ENCODE measurements at regions not wholly inside any gene's neighbourhood (a gene's known extent, or its start where the extent isn't known, plus 50 kb on each side); places are given as distances from the start of the nearest gene placed in this dataset.

GRCh38 chr6:147742440-147742839, 233.9 kb downstream of the SAMD5 start:
- Histone ChIP-seq H3K9me2 (replicated peaks; ENCODE audit: low read length) (no peaks in the 10 kb centered on the region), H3K9ac (ENCODE audit: low read length) (no peak overlapping the region), H3K4me3 (ENCODE audit: low read length) (no peak overlapping the region), H2AFZ (ENCODE audit: low read length) (no peak overlapping the region), H3K27me3 (ENCODE audit: low read length) (no peaks in the 10 kb centered on the region), H3K4me1 (ENCODE audit: insufficient read depth, low read length) (no peaks in the 10 kb centered on the region), H3F3A (ENCODE audit: low read length, unreplicated experiment) (no peaks in the 10 kb centered on the region), H3K79me2 (ENCODE audit: low read length) (no peaks in the 10 kb centered on the region), H3K36me3 (ENCODE audit: low read depth, low read length) (no peaks in the 10 kb centered on the region), H3K27ac (ENCODE audit: low read length) (no peak overlapping the region), H3K4me2 (ENCODE audit: low read length) (no peak overlapping the region), H4K20me1 (ENCODE audit: low read length) (no peaks in the 10 kb centered on the region), H3K9me3 (ENCODE audit: low read length) (no peaks in the 10 kb centered on the region)
- ATAC-seq (no peak), DNase-seq (no peak)
- POLR2A ChIA-PET (ENCODE audit: unreplicated experiment): no interaction called here
- CTCF ChIA-PET: no interaction called here
- TF ChIP-seq CTCF (conservative IDR thresholded peaks at IDR 0.05; ENCODE audit: low read depth, low read length) (no peak), EZH2phosphoT487 (IDR thresholded peaks at IDR 0.05; ENCODE audit: borderline replicate concordance, low read length) (no peak), EZH2 (IDR thresholded peaks at IDR 0.05; ENCODE audit: low read length, unreplicated experiment) (no peak)
- BruUV-seq (replicated peaks): no TSS peak
- intact Hi-C loops (cut with micrococcal nuclease): no loop called here

GRCh38 chr6:147744012-147744411, 235.5 kb downstream of the SAMD5 start:
- Histone ChIP-seq H3K9me3 (ENCODE audit: low read length) (no peaks in the 10 kb centered on the region), H2AFZ (ENCODE audit: low read length) (no peak overlapping the region), H4K20me1 (ENCODE audit: low read length) (no peaks in the 10 kb centered on the region), H3K9ac (ENCODE audit: low read length) (no peak overlapping the region), H3K9me2 (replicated peaks; ENCODE audit: low read length) (no peaks in the 10 kb centered on the region), H3K27me3 (ENCODE audit: low read length) (no peaks in the 10 kb centered on the region), H3K4me2 (ENCODE audit: low read length) (no peak overlapping the region), H3K27ac (ENCODE audit: low read length) (no peak overlapping the region), H3K4me3 (ENCODE audit: low read length) (no peak overlapping the region), H3K79me2 (ENCODE audit: low read length) (no peaks in the 10 kb centered on the region), H3F3A (ENCODE audit: low read length, unreplicated experiment) (no peaks in the 10 kb centered on the region), H3K4me1 (ENCODE audit: insufficient read depth, low read length) (no peaks in the 10 kb centered on the region), H3K36me3 (ENCODE audit: low read depth, low read length) (no peaks in the 10 kb centered on the region)
- no peak for DNase-seq
- intact Hi-C loops (cut with micrococcal nuclease): no loop called here
- no TSS peak for BruUV-seq (replicated peaks)
- CTCF ChIA-PET: no interaction called here
- ATAC-seq: no peak
- TF ChIP-seq EZH2 (IDR thresholded peaks at IDR 0.05; ENCODE audit: low read length, unreplicated experiment): no peak
- POLR2A ChIA-PET (ENCODE audit: unreplicated experiment): no interaction called here

- Histone ChIP-seq H3K9ac (ENCODE audit: low read length) (no peak overlapping the region), H3K27me3 (ENCODE audit: low read length) (no peaks in the 10 kb centered on the region), H4K20me1 (ENCODE audit: low read length) (no peaks in the 10 kb centered on the region), H3K4me1 (ENCODE audit: insufficient read depth, low read length) (no peaks in the 10 kb centered on the region), H2AFZ (ENCODE audit: low read length) (no peak overlapping the region), H3K4me3 (ENCODE audit: low read length) (no peak overlapping the region), H3K79me2 (ENCODE audit: low read length) (no peaks in the 10 kb centered on the region), H3K9me2 (replicated peaks; ENCODE audit: low read length) (no peaks in the 10 kb centered on the region), H3K9me3 (ENCODE audit: low read length) (no peaks in the 10 kb centered on the region), H3K27ac (ENCODE audit: low read length) (no peak overlapping the region), H3F3A (ENCODE audit: low read length, unreplicated experiment) (no peaks in the 10 kb centered on the region), H3K36me3 (ENCODE audit: low read depth, low read length) (no peaks in the 10 kb centered on the region), H3K4me2 (ENCODE audit: low read length) (no peak overlapping the region)
- intact Hi-C loops (cut with micrococcal nuclease): no loop called here
- ATAC-seq: no peak
- no peak for TF ChIP-seq EZH2 (IDR thresholded peaks at IDR 0.05; ENCODE audit: low read length, unreplicated experiment)
- no peak for TF ChIP-seq CTCF (conservative IDR thresholded peaks at IDR 0.05; ENCODE audit: low read depth, low read length)
- TF ChIP-seq EZH2phosphoT487 (IDR thresholded peaks at IDR 0.05; ENCODE audit: borderline replicate concordance, low read length): no peak
- POLR2A ChIA-PET (ENCODE audit: unreplicated experiment): no interaction called here
- CTCF ChIA-PET: no interaction called here
- BruUV-seq (replicated peaks): no TSS peak
- no peak for DNase-seq
Measured at GRCh38 chr6:147749331-147749730, 240.8 kb downstream of the SAMD5 start.

Data from PC-3 (cell line).